ENCODE measurements at regions not wholly inside any gene's neighbourhood (a gene's known extent, or its start where the extent isn't known, plus 50 kb on each side); places are given as distances from the start of the nearest gene placed in this dataset.

- TF ChIP-seq CTCF (IDR thresholded peaks at IDR 0.05) = no peak
- no peak for TF ChIP-seq EZH2 (IDR thresholded peaks at IDR 0.05; ENCODE audit: borderline replicate concordance, insufficient read depth, low read depth, low read length, poor library complexity, severe bottlenecking)
Observed at GRCh38 chr7:41121228-41121627, 581.7 kb downstream of the INHBA start.
